HTR-8/SVneo (cell line): ENCODE measurements at regions not wholly inside any gene's neighbourhood (a gene's known extent, or its start where the extent isn't known, plus 50 kb on each side); places are given as distances from the start of the nearest gene placed in this dataset.

ENCODE experiments used
- DNase-seq: peaks from one replicate; pipeline ENCODE4 v3.0.0; 2011; ENCODE audit warnings: low spot score, mixed read lengths; ENCODE audit not compliant: insufficient read length
- FAIRE-seq: peaks from 2 replicates; lab custom pipeline; 2011; peaks lifted over from hg19 to GRCh38; lab: Jason Lieb, UNC

DNA sequence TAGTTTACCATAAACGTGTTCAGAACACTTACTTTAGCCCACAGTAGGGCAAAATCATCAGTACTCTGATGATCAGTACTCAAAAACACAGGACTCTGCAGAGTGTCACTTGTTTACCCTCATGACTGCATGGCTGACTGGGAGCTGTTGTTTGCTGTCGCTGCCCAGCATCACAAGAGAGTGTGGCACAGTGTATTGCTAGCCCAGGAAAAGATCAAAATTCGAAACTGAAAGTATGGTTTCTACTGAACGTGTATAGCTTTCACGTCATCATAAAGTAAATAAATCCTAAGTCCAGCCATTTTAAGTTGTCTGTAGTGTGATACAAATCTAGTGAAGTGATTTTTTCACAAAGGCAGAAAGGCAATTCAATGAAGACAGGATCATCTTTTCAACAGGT, 184.6 kb downstream of the RAMP3 start:
- FAIRE-seq: no peak
- no peak for DNase-seq

DNA sequence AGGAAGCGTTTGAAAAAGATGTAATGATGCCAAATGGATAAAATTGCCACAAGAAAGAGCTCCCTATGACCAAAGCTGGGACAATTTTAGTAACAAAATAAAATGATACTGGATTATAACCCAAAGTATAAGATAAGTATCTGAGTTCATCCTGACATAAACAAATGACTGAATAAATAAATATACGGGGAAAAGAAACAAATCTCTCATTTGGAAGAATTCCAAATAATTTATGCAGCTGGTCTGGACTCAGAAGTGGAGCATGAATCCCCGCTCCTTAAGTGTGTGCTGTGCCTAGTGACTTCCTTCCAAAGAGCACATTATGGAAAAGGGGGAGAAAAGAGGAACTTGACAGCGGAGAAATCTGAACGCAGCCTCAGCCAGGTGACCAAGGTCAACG, 186.2 kb downstream of the RAMP3 start:
- DNase-seq (no peak), FAIRE-seq (no peak)

- FAIRE-seq (peak; percentile 13), DNase-seq (peak; percentile 51)
Measured at GRCh38 chr7:45347804-45348203, 190.2 kb downstream of the RAMP3 start.

GRCh38 chr7:45349090-45349489, 191.5 kb downstream of the RAMP3 start:
- no peak for DNase-seq
- no peak for FAIRE-seq

- no peak for DNase-seq
- FAIRE-seq: no peak
Measured at GRCh38 chr7:45350896-45351295, 193.3 kb downstream of the RAMP3 start.

- FAIRE-seq: no peak
- DNase-seq: no peak
Measured at GRCh38 chr7:45358287-45358686, 200.7 kb downstream of the RAMP3 start.

GRCh38 chr7:45359250-45359649, 201.7 kb downstream of the RAMP3 start:
- FAIRE-seq: no peak

DNA sequence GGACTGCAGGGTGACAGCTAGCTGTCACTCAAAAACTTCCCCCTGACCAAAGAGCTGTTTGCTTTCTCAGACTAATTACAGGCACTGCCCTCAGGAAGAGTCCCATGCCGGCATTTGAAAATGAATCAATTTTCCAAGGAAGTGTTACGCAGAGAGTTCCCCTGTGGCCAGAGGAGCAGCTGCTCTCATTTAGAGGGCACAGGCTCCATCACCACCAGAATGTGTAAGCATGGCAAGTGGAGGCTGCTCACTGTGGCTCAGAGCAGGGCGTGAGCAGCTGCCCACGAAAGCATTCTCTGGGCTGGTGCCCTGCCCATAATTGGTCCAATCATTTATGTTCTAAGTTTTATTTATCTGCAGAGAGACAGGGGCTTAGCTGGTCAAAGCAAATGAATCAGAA, 202.2 kb downstream of the RAMP3 start:
- DNase-seq (no peak), FAIRE-seq (no peak)

More at GRCh38 chr7:45359250-45359649, 201.7 kb downstream of the RAMP3 start:
- DNase-seq: no peak

DNA sequence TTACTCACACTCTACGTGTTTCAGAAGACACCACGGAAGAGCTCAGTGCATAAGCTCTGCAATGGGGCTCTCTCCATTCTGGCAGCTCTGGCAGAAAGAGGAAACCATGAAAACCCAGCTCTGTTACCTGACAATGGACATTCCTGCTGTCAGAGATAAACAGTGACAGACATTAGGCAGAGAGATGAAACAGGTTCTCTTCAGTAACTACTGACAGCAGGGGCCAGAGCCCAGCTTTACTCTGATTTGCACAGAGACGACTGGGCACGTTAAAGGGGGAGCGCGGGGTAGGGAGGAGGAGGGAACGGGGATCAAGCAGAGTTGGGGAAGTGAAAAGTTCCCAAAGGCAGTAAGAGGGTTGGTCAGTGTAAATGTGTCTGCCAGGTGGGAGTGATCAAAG, 206.1 kb downstream of the RAMP3 start:
- DNase-seq (no peak), FAIRE-seq (no peak)

DNA sequence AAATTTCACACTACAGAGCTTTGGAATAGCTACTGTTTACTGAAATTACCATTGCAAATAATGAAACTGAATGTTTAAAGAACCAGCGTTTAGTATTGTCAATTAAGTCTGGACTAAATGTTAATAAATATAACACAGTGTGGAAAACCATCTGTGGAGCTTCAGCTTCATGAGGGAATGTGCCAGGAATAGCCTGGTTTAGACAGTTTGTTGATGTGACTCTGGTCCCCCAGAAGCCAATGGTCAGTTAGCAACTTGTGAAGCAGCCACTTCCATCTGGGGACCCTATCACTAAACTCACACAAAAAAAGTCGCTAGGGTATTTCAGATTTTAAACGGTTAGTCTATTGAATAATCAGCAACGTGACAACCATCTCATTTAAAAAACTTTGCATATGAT, 207.8 kb downstream of the RAMP3 start:
- DNase-seq: no peak
- no peak for FAIRE-seq

- FAIRE-seq (peak; percentile 62), DNase-seq (no peak)
Measured at GRCh38 chr7:45366475-45366874, 207.7 kb upstream of the ADCY1 start.

GRCh38 chr7:45367026-45367425, 207.1 kb upstream of the ADCY1 start:
- DNase-seq: no peak
- no peak for FAIRE-seq

- no peak for FAIRE-seq
- DNase-seq: no peak
Measured at GRCh38 chr7:45368129-45368807, 205.9 kb upstream of the ADCY1 start.

- DNase-seq: no peak
- FAIRE-seq: no peak
Measured at GRCh38 chr7:45384499-45384898, 189.7 kb upstream of the ADCY1 start.

DNA sequence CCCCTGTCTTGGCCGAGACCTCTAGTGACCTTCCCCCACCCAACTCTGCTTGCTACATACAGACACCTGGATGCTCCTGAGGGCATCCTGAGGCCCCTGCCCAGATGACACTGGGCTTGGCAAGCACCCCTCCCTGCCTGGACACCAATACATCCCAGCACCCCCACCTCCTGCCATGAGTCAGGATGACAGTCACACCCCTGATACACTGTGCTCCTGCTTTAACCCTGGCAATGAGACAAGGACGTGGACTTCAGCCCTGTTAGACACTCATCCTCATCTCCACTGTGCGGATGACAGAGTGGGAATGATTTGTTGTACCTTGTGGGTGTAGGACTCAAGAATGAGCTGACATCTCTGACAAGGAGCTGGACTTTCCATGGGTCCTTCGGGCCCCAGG, 186.3 kb upstream of the ADCY1 start:
- DNase-seq (no peak), FAIRE-seq (no peak)

DNA sequence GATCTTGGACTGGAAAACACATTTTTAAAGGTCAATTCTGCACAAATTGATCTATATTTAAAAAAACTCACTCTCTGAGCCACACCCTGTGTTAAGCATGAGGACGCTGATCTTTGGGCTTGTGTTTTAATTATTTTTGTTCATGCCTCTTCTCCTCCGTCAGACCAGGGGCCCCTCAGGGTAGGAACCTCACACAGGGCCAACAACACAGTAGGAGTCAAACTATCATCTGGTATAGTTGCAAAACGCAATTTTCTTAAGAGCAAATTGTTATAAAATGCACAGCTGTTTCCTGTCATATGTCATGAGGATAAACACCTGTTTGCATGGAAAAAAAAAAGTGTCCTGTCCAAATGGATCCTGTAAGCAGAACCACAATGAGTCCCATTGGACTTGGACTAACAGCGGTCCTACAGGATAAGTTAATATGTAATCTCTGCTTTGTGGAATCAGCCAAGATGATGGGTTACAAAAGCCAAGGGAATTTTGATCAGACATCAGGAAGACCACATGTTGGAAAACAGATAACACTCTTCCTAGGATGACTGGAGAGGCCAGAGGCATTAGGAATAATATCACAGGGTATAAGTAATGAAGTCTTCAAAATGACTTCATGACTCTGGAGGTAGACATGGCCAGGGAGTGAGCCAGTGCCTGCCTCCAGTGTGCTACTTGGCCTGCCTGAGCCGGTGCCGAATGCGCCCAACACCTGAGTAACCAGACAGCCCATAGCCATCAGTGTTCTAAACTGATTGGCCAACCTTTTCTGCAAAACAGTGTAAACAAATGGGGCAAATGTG, 184.9 kb upstream of the ADCY1 start:
- FAIRE-seq (no peak), DNase-seq (no peak)

GRCh38 chr7:45390180-45390579, 184.0 kb upstream of the ADCY1 start:
- FAIRE-seq: no peak

DNA sequence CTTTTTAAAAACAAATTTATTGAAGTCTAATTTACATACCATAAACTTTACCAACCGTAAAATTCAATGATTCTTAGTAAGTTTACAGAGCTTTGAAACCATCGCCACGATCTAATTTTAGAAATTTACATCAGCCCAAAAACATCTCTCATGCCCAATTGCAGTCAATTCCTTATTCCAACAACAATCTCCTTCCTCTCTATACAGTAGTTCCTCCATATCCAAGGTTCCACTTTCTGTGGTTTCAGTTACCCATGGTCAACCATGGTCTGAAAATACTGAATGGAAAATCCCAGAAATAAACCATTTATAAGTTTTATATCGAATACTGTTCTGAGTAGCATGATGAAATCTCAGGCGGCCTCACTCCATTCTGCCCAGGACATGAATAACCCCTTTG, 183.4 kb upstream of the ADCY1 start:
- DNase-seq (no peak), FAIRE-seq (no peak)

More at GRCh38 chr7:45390180-45390579, 184.0 kb upstream of the ADCY1 start:
- no peak for DNase-seq

DNA sequence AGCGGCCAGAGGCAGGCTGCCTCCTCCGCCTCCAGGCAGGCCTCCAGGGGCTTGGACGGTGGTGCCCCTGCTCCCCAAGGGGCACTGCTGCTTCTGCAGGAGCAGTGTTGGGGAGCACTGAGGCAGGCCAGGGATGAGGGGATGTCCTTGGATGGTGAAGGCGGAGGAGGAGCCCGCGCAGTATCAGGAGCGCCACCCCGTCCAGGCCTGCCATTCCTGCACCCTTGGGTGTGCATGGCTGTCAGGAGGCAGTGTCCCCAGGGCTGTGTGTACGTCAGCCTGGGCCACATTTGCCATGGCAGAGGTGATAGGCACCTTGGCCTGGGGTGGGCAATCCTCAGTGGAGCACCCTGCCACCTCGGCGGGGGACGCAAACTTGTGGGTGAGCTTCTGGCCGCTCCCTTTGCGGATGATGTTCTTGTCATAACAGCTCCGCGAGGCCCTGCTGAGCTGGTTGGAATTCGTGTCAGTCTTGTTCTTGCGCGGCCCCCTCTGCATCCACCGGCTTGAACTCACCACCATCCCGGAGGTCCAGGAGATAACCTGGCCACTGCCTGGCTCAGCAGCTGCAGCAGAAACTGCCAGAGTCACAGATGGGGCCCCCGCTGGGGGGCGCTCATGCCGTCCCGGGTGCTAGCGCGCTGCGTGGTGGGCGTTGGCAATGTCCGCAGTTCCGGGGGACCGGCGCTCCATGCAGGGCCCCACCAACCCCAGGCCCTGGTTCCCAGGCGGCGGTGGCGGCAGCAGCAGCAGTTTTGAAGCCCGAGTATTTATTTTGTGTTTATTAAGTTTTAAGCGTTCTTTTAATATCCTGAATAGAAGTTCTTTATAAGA, 182.3 kb upstream of the ADCY1 start:
- FAIRE-seq (peak; percentile 23), DNase-seq (no peak)

GRCh38 chr7:45394117-45394708, 180.0 kb upstream of the ADCY1 start:
- DNase-seq (no peak), FAIRE-seq (no peak)
